Stomach (tissue), 4 donors: ENCODE measurements at regions not wholly inside any gene's neighbourhood (a gene's known extent, or its start where the extent isn't known, plus 50 kb on each side); places are given as distances from the start of the nearest gene placed in this dataset.

Experiments
- CTCF ChIP-seq, 7 experiments: fragments of 450-650 bp in 4 of 7; fragments of 200-600 bp in 3 of 7; sonication (generic) in 3 of 7; IDR thresholded peaks; one replicate each; pipeline ENCODE4 v1.5.1; 2016 to 2019; ENCODE audit warnings: antibody characterized with exemption in 7 of 7, control low read depth in 2 of 7, mild to moderate bottlenecking in 1 of 7
- EP300 ChIP-seq: sonication (generic); formaldehyde crosslinking; IDR thresholded peaks from one replicate; pipeline ENCODE4 v1.6.1; 2017; ENCODE audit warnings: antibody characterized with exemption
- POLR2A ChIP-seq, 4 donors: fragments of 450-650 bp; IDR thresholded peaks; one replicate each; pipeline ENCODE4 v1.6.1; 2016; ENCODE audit warnings: antibody characterized with exemption in 4 of 4, control low read depth in 2 of 4, mild to moderate bottlenecking in 1 of 4, moderate library complexity in 1 of 4

DNA sequence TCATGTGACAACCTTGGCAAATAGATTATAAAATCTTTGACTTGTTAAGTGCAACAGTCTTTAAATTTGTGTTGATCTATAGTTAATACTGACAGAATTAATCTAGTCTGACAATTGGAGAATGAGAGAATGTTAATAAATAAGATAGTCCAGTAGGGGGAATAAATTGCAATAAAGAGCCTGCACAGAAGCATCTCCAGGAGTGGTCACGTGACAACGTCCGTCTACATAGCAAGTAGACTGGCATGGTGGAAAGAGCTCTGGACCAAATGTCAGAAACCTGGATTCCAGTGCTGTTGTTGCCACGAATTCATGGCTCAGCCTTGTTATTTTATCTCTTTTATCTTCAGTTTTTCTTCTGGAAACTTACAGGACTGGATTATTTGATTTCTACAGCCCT is 436.5 kb downstream of the RAB28 start:
- no peak for TF ChIP-seq CTCF (IDR thresholded peaks at IDR 0.05)
- no peak for TF ChIP-seq POLR2A (IDR thresholded peaks at IDR 0.05)
- no peak for TF ChIP-seq EP300
